ENCODE measurements at regions not wholly inside any gene's neighbourhood (a gene's known extent, or its start where the extent isn't known, plus 50 kb on each side); places are given as distances from the start of the nearest gene placed in this dataset.

DNA sequence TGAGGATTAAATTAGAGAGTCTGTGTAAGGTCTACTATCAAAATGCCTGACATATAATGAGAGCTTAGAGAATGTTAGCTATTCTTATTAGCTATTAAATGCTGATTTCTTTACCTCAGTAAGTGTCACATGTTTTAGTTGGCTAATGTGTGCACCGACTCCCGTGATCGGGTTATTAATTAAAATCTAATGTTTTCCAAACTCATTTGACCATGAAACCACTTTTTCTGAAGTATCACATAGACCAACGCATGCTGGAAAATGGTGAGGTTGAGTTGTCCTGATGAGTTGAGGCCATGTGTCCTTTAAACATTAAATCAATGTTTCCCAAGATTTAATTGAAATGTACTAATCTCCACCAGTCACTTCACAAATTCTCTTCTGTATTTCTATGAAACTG, 84.8 kb upstream of the C1QTNF7 start:
- no peak overlapping the region for H3K4me3 Mint-ChIP-seq
- DNase-seq, result no peak
- H3K36me3 Mint-ChIP-seq, result no peaks in the 10 kb centered on the region
- H3K4me1 Mint-ChIP-seq, result no peaks in the 10 kb centered on the region
- H3K27me3 Mint-ChIP-seq, result no peaks in the 10 kb centered on the region
- H3K27ac Mint-ChIP-seq, result no peak overlapping the region
- no peaks in the 10 kb centered on the region for H3K9me3 Mint-ChIP-seq

DNA sequence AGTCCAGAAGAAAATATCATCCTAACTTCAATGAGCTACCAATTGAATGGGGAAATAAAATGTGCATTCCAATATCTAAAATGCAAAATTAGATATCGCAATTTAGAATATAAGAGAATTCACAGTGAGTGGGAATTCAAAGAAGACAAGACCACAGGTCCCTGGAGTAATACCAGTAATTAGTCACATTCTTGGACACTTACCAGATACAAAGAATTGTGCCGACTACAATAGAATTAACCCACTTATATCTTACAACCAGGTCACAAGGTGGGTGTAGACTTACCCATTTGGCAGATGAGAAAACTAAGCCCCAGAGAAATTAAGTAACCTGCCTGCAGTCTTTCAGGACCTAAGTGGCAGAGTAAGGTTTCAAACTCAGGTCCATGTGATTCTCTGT, 84.3 kb upstream of the C1QTNF7 start:
- no peaks in the 10 kb centered on the region for H3K27me3 Mint-ChIP-seq
- H3K9me3 Mint-ChIP-seq, result no peaks in the 10 kb centered on the region
- H3K4me1 Mint-ChIP-seq, result no peaks in the 10 kb centered on the region
- no peak overlapping the region for H3K4me3 Mint-ChIP-seq
- H3K36me3 Mint-ChIP-seq, result no peaks in the 10 kb centered on the region
- DNase-seq, result no peak
- no peak overlapping the region for H3K27ac Mint-ChIP-seq

- Mint-ChIP-seq H3K36me3 (no peaks in the 10 kb centered on the region), H3K9me3 (no peaks in the 10 kb centered on the region), H3K27ac (no peak overlapping the region), H3K4me3 (no peak overlapping the region), H3K27me3 (no peaks in the 10 kb centered on the region), H3K4me1 (no peaks in the 10 kb centered on the region)
- DNase-seq, result no peak
Observed at GRCh38 chr4:15344041-15344440, 83.8 kb upstream of the C1QTNF7 start.

GRCh38 chr4:15345134-15345533, 82.7 kb upstream of the C1QTNF7 start:
- no peak overlapping the region for H3K4me3 Mint-ChIP-seq
- no peaks in the 10 kb centered on the region for H3K36me3 Mint-ChIP-seq

DNA sequence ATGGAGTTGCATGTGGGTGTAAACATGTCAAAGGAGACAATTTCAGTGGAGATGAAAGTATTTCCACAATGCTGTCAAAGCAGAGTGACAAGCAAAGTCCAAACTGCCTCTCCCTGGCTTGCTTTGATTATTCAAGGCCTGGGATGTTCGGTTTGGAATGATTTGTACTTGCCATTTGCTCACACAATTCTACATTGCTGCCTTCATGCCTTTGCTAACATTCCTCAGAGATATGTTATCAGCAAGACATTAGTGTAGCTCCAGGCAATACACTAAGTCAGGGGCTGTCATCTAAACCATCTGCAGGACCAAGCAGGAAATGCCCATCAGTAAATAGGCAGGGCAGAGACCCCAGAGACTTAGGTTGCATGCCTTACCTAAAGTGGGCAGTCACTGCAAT, 79.6 kb upstream of the C1QTNF7 start:
- no peak overlapping the region for H3K4me3 Mint-ChIP-seq
- peaks cover 6% of the 10 kb centered on the region for H3K4me1 Mint-ChIP-seq
- H3K27me3 Mint-ChIP-seq, result peaks cover 3% of the 10 kb centered on the region
- H3K36me3 Mint-ChIP-seq, result no peaks in the 10 kb centered on the region
- H3K9me3 Mint-ChIP-seq, result no peaks in the 10 kb centered on the region
- DNase-seq, result no peak
- H3K27ac Mint-ChIP-seq, result no peak overlapping the region

More at GRCh38 chr4:15345134-15345533, 82.7 kb upstream of the C1QTNF7 start:
- H3K27me3 Mint-ChIP-seq, result peaks cover 3% of the 10 kb centered on the region
- H3K9me3 Mint-ChIP-seq, result no peaks in the 10 kb centered on the region
- no peak for DNase-seq
- no peak overlapping the region for H3K27ac Mint-ChIP-seq
- peaks cover 6% of the 10 kb centered on the region for H3K4me1 Mint-ChIP-seq

DNA sequence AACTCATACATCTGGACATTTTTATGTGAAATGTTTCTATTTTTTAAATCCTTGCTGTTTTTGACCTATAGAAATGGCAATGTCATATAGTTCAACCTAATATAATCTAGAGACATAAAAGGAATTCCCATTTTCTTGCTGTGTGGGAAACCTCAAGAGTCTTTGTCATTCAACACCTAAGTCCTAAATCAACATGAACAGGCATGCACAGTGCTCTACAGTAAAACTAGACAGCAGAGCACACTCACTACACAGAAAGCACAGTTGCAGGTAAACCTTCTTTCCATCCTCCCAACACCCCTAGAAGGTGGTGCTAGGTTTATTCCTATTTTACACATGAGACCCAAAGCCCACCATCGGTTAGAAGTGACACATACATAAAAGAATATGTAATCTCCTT, 79.1 kb upstream of the C1QTNF7 start:
- Mint-ChIP-seq H3K36me3 (no peaks in the 10 kb centered on the region), H3K27ac (no peak overlapping the region), H3K27me3 (peaks cover 3% of the 10 kb centered on the region), H3K9me3 (no peaks in the 10 kb centered on the region), H3K4me3 (no peak overlapping the region), H3K4me1 (peaks cover 6% of the 10 kb centered on the region)
- no peak for DNase-seq

DNA sequence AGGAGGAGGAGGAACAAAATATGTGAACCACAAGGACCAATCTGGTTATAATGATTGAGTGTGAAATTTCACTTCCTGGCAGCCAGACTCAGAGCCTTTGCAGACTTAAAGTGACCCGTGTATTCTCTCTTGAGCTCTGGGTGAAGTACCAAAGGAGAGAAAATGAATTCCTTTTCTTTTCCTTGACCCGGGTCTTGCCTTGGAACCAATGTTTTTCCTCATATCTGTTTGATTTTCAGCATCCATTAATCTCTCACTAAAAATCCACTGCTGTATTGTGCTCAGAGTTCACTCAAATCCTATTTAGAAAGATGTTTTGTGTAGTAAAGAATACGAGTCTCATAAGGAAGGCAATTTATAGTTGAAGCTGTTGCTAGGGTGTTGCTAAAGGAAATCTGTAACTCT, 78.3 kb upstream of the C1QTNF7 start:
- no peak for DNase-seq
- Mint-ChIP-seq H3K36me3 (no peaks in the 10 kb centered on the region), H3K4me1 (peaks cover 6% of the 10 kb centered on the region), H3K4me3 (no peak overlapping the region), H3K27me3 (peaks cover 3% of the 10 kb centered on the region), H3K9me3 (no peaks in the 10 kb centered on the region), H3K27ac (no peak overlapping the region)

- Mint-ChIP-seq H3K4me3 (no peak overlapping the region), H3K27me3 (peaks cover 3% of the 10 kb centered on the region), H3K36me3 (no peaks in the 10 kb centered on the region), H3K9me3 (no peaks in the 10 kb centered on the region), H3K4me1 (peaks cover 6% of the 10 kb centered on the region), H3K27ac (no peak overlapping the region)
- no peak for DNase-seq
Observed at GRCh38 chr4:15349965-15350364, 77.9 kb upstream of the C1QTNF7 start.

DNA sequence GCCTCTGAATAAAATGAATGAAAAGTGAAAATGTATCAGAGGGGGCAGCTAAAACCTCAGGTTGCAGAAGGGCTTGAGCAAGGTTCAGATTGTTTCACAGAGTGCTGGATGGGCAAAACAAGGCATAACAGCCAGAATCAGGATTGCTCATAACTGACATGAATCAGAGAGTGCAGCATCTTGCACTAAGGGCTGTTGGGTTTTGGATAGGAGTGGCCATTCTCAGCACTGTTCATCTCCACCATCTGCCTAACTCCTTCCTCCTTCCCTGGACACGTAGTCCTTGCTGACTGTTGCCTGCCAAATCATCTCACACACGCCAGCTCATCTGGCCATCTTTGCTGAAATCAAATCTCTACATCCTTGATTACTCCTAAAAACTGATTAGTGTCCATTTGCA, 75.3 kb upstream of the C1QTNF7 start:
- Mint-ChIP-seq H3K4me3 (no peak overlapping the region), H3K4me1 (peaks cover 6% of the 10 kb centered on the region), H3K36me3 (no peaks in the 10 kb centered on the region), H3K27me3 (peaks cover 3% of the 10 kb centered on the region), H3K27ac (no peak overlapping the region), H3K9me3 (no peaks in the 10 kb centered on the region)
- no peak for DNase-seq

- DNase-seq, result no peak
- Mint-ChIP-seq H3K27me3 (peaks cover 3% of the 10 kb centered on the region), H3K4me3 (no peak overlapping the region), H3K36me3 (no peaks in the 10 kb centered on the region), H3K9me3 (peaks cover 3% of the 10 kb centered on the region), H3K4me1 (peaks cover 6% of the 10 kb centered on the region), H3K27ac (no peak overlapping the region)
Observed at GRCh38 chr4:15353207-15353606, 74.6 kb upstream of the C1QTNF7 start.

GRCh38 chr4:15354371-15355297, 73.2 kb upstream of the C1QTNF7 start:
- H3K27ac Mint-ChIP-seq, result no peak overlapping the region
- H3K4me1 Mint-ChIP-seq, result peaks cover 2% of the 10 kb centered on the region
- H3K9me3 Mint-ChIP-seq, result peaks cover 3% of the 10 kb centered on the region
- H3K36me3 Mint-ChIP-seq, result no peaks in the 10 kb centered on the region
- H3K4me3 Mint-ChIP-seq, result no peak overlapping the region
- no peak for DNase-seq
- H3K27me3 Mint-ChIP-seq, result peaks cover 3% of the 10 kb centered on the region

DNA sequence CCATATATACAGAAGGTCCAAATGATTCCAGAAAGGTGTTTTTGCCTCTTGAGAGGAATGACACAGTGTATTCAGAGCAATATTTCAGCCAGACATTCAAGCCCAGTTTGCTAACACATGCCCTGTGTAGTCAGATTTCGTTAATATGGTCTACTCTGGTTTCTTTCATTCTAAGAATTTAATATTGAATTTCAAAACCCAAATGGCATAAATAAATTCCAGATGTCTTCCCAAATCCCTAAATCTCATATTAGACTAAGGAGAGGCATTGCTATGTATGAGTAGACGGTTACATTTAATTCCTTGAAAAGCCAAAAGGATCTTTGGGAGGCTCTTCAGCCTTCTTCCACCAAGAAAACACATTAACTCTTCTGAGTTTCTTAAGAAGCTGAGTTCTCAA, 66.3 kb upstream of the C1QTNF7 start:
- peaks cover 4% of the 10 kb centered on the region for H3K9me3 Mint-ChIP-seq
- H3K4me1 Mint-ChIP-seq, result peaks cover 2% of the 10 kb centered on the region
- no peaks in the 10 kb centered on the region for H3K27me3 Mint-ChIP-seq
- H3K4me3 Mint-ChIP-seq, result no peak overlapping the region
- no peak for DNase-seq
- H3K27ac Mint-ChIP-seq, result no peak overlapping the region
- H3K36me3 Mint-ChIP-seq, result peaks cover 1% of the 10 kb centered on the region

- no peak for DNase-seq
- H3K4me1 Mint-ChIP-seq, result peaks cover 5% of the 10 kb centered on the region
- H3K36me3 Mint-ChIP-seq, result peaks cover 3% of the 10 kb centered on the region
- H3K4me3 Mint-ChIP-seq, result no peak overlapping the region
- H3K27me3 Mint-ChIP-seq, result no peaks in the 10 kb centered on the region
- H3K27ac Mint-ChIP-seq, result no peak overlapping the region
- peaks cover 5% of the 10 kb centered on the region for H3K9me3 Mint-ChIP-seq
Observed at GRCh38 chr4:15362541-15362940, 65.3 kb upstream of the C1QTNF7 start.

GRCh38 chr4:15364183-15364582, 63.6 kb upstream of the C1QTNF7 start:
- no peak for DNase-seq
- peaks cover 13% of the 10 kb centered on the region for H3K4me1 Mint-ChIP-seq
- H3K27ac Mint-ChIP-seq, result no peak overlapping the region
- H3K9me3 Mint-ChIP-seq, result peaks cover 2% of the 10 kb centered on the region
- H3K36me3 Mint-ChIP-seq, result peaks cover 7% of the 10 kb centered on the region
- H3K27me3 Mint-ChIP-seq, result no peaks in the 10 kb centered on the region
- no peak overlapping the region for H3K4me3 Mint-ChIP-seq

DNA sequence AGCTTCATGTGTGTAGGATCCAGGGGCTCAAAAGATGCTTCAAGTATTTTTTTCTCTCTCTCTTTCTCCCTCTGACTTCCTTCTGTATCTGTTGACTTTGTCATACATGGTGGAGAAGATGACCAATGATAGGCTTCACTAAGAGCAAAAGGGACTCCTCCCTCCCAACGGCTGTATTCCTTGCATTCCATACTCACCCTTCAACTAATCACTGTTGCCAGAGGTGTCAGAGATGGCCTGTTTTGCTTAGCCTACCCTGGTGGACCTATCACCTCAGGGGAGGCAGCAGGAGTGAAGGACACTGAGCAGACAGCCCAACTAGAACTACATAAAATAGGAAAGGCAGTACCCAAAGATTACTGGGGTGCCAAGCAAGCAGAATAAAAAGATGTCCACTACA, 62.2 kb upstream of the C1QTNF7 start:
- H3K9me3 Mint-ChIP-seq, result peaks cover 2% of the 10 kb centered on the region
- H3K4me3 Mint-ChIP-seq, result no peak overlapping the region
- DNase-seq, result no peak
- H3K4me1 Mint-ChIP-seq, result peaks cover 13% of the 10 kb centered on the region
- H3K27me3 Mint-ChIP-seq, result no peaks in the 10 kb centered on the region
- peaks cover 7% of the 10 kb centered on the region for H3K36me3 Mint-ChIP-seq
- H3K27ac Mint-ChIP-seq, result no peak overlapping the region

GRCh38 chr4:15366721-15367120, 61.1 kb upstream of the C1QTNF7 start:
- peak; percentile 13 for DNase-seq

More at GRCh38 chr4:15366721-15367120, 61.1 kb upstream of the C1QTNF7 start:
- H3K36me3 Mint-ChIP-seq, result peaks cover 7% of the 10 kb centered on the region
- H3K9me3 Mint-ChIP-seq, result peaks cover 2% of the 10 kb centered on the region
- no peaks in the 10 kb centered on the region for H3K27me3 Mint-ChIP-seq
- peaks cover 13% of the 10 kb centered on the region for H3K4me1 Mint-ChIP-seq
- H3K4me3 Mint-ChIP-seq, result no peak overlapping the region
- H3K27ac Mint-ChIP-seq, result peak overlapping the region; percentile 61

Measured in activated naive CD8-positive, alpha-beta T cell treated with anti-CD3 and anti-CD28 coated beads for 36 hours (primary cell).